Fibroblast of the conjunctiva (primary cell): ENCODE measurements at regions not wholly inside any gene's neighbourhood (a gene's known extent, or its start where the extent isn't known, plus 50 kb on each side); places are given as distances from the start of the nearest gene placed in this dataset.

ENCODE experiments used
- DNase-seq: peaks from one replicate; pipeline ENCODE4 v3.0.0-alpha.2; 2010; ENCODE audit warnings: low read depth

DNA sequence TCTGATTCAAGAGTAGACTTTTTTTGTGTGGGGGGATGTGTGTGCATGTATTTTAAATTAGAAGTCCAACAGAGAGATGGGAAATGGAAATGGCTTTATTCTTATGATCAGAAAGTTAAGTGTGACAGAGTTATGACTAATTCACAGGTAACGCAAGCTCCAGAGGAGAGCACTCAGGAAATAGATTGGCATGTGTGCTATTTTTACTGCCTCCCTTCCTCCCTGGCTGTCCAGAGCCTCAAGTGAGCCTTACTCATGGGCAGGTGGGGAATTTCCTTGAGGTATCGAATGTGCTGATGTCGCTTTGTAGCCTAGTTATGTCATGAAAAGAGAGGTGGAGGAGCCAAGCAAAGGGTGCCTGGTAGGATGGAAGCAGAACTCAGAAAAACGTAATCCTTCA lies 70.3 kb upstream of the BDNF start:
- no peak for DNase-seq

GRCh38 chr11:27763736-27764135 lies 63.5 kb upstream of the BDNF start:
- DNase-seq, result no peak

GRCh38 chr11:27761356-27761755 lies 61.1 kb upstream of the BDNF start:
- no peak for DNase-seq

DNA sequence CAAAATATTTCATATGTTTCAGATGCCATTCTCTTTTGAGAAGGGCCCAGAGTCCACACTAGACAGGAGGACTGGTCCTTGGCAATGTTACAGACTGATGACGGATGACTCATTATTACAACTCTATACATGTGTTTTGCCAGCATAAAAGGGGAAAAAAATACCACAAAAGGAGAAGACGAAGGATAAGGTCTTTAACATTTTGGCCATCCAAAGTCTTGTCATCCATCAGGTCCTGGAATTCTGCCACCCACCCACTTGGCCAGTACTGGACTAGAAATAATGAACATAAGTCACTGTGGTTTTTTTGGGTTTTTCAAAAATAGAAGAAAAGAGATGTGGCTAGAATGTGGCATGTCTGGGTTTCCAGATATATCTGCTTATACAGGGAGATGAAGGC lies 57.7 kb upstream of the BDNF start:
- DNase-seq, result peak; percentile 10

DNA sequence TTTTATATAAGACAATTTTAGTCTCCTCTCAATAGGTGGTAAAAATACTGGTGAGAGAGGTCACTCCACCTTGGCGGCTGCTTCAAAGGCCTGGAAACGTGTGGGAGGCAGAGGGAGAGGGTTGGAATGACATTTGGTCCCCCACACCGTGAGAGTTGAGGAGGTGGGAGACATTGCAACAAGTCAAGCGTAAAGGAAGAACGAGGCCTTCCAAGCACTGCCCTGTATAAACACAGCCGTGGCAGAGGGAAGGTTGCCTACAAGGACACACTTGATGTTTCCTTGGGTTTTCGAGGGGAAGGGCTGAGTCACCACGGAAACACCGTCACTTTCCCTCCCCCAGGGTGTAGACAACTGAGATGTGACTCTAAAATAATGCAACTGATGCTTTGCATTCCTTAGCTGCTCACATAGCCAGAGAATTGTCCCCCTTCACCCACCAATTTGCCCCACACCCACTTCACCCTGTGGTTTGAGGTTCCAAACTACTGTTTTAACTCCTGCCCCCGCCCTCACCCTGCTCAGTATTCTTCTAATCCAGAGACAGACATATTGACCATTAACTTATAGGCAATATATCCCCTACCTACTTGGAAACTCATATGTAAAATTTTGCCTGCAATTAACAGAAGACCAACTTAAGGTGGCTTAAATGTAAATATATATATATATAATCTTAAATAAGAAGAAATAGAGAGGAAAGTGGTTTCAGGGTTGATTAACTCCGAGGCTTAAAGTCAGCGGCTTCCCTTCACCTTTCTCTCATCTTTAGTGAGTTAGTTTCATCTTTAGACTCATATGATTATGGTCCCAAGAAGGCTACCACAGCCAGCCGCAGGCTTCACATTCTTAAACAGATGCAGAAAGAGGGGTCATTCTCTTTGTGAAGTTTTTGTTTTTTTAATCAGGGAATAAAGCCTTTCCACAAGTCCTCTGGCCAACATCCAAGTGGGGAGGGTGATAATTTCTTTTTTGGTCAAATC lies 54.1 kb upstream of the BDNF start:
- DNase-seq, result no peak
